ENCODE measurements at regions not wholly inside any gene's neighbourhood (a gene's known extent, or its start where the extent isn't known, plus 50 kb on each side); places are given as distances from the start of the nearest gene placed in this dataset.

DNA sequence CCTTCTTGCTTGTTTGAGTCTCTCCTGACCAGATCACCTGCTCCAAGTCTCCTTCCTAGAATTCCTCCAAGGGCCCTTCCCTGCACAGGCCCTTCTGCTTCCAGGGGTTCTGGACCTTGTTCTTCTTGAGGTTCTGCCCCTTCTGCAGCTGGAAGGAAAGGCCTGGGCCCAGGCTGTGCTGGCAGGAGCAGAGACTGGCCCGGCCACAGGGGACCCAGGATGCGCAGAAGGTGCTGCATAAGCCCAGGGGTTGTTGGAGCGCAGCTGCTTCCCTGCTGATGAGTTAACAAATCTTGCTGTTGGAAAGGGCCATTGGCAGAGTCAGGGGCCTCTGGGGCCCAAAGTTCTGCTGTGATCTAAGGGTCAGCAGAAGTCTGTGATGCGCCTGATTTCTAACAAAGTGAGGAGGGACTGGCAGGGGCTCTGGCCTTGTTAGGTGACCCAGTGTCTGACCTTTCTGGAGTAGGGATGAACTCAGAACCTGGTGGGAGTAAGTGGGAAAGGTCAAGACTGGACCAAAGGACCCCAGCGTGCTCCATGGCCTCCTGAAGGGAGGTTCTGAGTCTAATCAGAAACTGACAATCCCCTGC is 509.8 kb downstream of the PTPRU start:
- no peaks in the 10 kb centered on the region for H3K36me3 ChIP-seq (ENCODE audit: control insufficient read depth, insufficient read depth, low read length)
- no peak overlapping the region for H3K4me3 ChIP-seq (ENCODE audit: insufficient read depth, low read depth, low read length, poor library complexity, severe bottlenecking)
- H3K9me3 ChIP-seq (ENCODE audit: control insufficient read depth, low read length): no peaks in the 10 kb centered on the region
- H3K4me1 ChIP-seq (ENCODE audit: control insufficient read depth, insufficient read depth, low read length, poor library complexity, severe bottlenecking): no peaks in the 10 kb centered on the region
- H3K27me3 ChIP-seq (replicated peaks; ENCODE audit: control insufficient read depth, insufficient read depth, low read length, poor library complexity, severe bottlenecking): no peaks in the 10 kb centered on the region
- H3K27ac ChIP-seq (ENCODE audit: insufficient read depth, low read length, poor library complexity, severe bottlenecking): no peak overlapping the region
- no peak for DNase-seq

- Histone ChIP-seq H3K9me3 (ENCODE audit: control insufficient read depth, low read length) (no peaks in the 10 kb centered on the region), H3K36me3 (ENCODE audit: control insufficient read depth, insufficient read depth, low read length) (no peaks in the 10 kb centered on the region), H3K4me1 (ENCODE audit: control insufficient read depth, insufficient read depth, low read length, poor library complexity, severe bottlenecking) (no peaks in the 10 kb centered on the region), H3K27ac (ENCODE audit: insufficient read depth, low read length, poor library complexity, severe bottlenecking) (no peak overlapping the region), H3K4me3 (ENCODE audit: insufficient read depth, low read depth, low read length, poor library complexity, severe bottlenecking) (no peak overlapping the region), H3K27me3 (replicated peaks; ENCODE audit: control insufficient read depth, insufficient read depth, low read length, poor library complexity, severe bottlenecking) (peaks cover under 1% of the 10 kb centered on the region)
- no peak for DNase-seq
Measured at GRCh38 chr1:29744684-29745490, 508.6 kb downstream of the PTPRU start.

DNA sequence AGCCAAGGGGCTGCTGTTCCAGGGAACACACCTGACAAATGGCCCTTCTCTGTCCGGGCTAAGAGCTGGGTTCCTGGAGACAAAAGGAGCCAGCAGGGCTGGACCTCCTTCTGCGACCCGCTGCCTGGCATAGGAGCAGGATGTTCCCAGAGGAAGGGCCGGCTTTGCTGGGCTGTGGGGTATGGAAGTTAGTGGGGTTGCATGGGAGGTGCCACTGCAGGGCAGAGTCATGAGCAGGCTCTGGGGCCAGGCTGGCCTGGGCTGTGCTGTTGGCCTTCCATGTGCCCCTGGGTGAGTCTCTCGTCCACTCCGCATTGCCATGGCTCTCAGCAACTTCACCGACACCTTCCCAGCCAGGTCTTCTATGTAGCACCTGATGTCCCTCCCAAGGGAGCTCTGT is 507.6 kb downstream of the PTPRU start:
- no peaks in the 10 kb centered on the region for H3K9me3 ChIP-seq (ENCODE audit: control insufficient read depth, low read length)
- H3K4me1 ChIP-seq (ENCODE audit: control insufficient read depth, insufficient read depth, low read length, poor library complexity, severe bottlenecking): no peaks in the 10 kb centered on the region
- no peak for DNase-seq
- no peak overlapping the region for H3K27ac ChIP-seq (ENCODE audit: insufficient read depth, low read length, poor library complexity, severe bottlenecking)
- no peak overlapping the region for H3K4me3 ChIP-seq (ENCODE audit: insufficient read depth, low read depth, low read length, poor library complexity, severe bottlenecking)
- H3K27me3 ChIP-seq (replicated peaks; ENCODE audit: control insufficient read depth, insufficient read depth, low read length, poor library complexity, severe bottlenecking): peaks cover 2% of the 10 kb centered on the region
- H3K36me3 ChIP-seq (ENCODE audit: control insufficient read depth, insufficient read depth, low read length): no peaks in the 10 kb centered on the region

GRCh38 chr1:29743264-29743663 is 506.9 kb downstream of the PTPRU start:
- Histone ChIP-seq H3K27me3 (replicated peaks; ENCODE audit: control insufficient read depth, insufficient read depth, low read length, poor library complexity, severe bottlenecking) (peaks cover 2% of the 10 kb centered on the region), H3K36me3 (ENCODE audit: control insufficient read depth, insufficient read depth, low read length) (no peaks in the 10 kb centered on the region), H3K4me3 (ENCODE audit: insufficient read depth, low read depth, low read length, poor library complexity, severe bottlenecking) (no peak overlapping the region), H3K4me1 (ENCODE audit: control insufficient read depth, insufficient read depth, low read length, poor library complexity, severe bottlenecking) (no peaks in the 10 kb centered on the region), H3K27ac (ENCODE audit: insufficient read depth, low read length, poor library complexity, severe bottlenecking) (no peak overlapping the region), H3K9me3 (ENCODE audit: control insufficient read depth, low read length) (no peaks in the 10 kb centered on the region)
- no peak for DNase-seq

DNA sequence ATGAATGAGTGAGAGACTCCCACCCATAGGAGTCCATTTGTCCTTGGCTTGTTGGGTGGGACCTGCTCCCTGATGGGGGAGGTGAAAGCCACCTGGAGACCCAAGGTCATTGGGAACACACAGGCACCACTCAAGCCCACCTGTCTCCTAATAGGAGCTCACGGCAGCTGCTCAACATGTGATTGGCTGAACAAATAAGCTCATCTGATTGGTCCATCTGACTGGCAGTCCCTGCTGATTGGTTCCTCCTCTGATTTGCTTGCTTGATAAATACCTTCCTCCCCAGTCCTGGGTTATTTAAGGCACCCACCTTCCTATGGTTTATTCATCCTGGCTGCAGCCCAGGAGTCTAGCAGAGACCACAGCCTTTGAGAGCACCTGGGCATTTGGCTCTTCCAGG is 502.9 kb downstream of the PTPRU start:
- DNase-seq: no peak
- Histone ChIP-seq H3K4me3 (ENCODE audit: insufficient read depth, low read depth, low read length, poor library complexity, severe bottlenecking) (no peak overlapping the region), H3K4me1 (ENCODE audit: control insufficient read depth, insufficient read depth, low read length, poor library complexity, severe bottlenecking) (no peaks in the 10 kb centered on the region), H3K36me3 (ENCODE audit: control insufficient read depth, insufficient read depth, low read length) (no peaks in the 10 kb centered on the region), H3K27ac (ENCODE audit: insufficient read depth, low read length, poor library complexity, severe bottlenecking) (no peak overlapping the region), H3K27me3 (replicated peaks; ENCODE audit: control insufficient read depth, insufficient read depth, low read length, poor library complexity, severe bottlenecking) (peaks cover 10% of the 10 kb centered on the region), H3K9me3 (ENCODE audit: control insufficient read depth, low read length) (no peaks in the 10 kb centered on the region)

DNA sequence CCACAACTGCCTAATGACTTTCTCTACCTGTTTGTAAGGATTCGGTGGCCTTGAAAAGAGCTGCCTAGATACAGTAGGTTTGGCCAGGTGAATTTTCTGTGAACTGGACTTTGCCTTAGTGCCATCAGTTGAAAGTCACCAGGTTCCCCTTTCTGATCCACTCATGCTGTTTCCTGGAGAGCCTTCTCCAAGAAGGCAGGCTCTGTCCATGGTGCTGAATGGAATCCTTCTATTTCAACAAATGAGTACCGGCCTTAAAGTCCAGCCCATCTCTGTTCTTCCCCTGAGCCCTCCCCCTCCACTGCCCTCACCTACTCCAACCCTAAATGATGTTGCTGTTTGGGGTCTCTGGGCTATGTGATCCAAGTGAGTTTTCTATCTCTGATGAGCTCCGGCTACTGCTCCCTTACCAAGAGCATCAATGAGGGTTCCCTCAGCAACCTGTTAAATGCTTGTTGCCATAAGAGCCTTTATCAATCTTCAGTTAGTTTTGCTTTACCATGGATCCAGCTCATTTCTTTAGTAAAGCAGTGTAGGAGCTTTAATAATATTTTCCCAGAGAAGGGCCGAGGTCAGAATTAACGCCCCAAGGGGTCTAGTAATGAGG is 500.4 kb downstream of the PTPRU start:
- no peaks in the 10 kb centered on the region for H3K4me1 ChIP-seq (ENCODE audit: control insufficient read depth, insufficient read depth, low read length, poor library complexity, severe bottlenecking)
- no peaks in the 10 kb centered on the region for H3K9me3 ChIP-seq (ENCODE audit: control insufficient read depth, low read length)
- no peak overlapping the region for H3K27ac ChIP-seq (ENCODE audit: insufficient read depth, low read length, poor library complexity, severe bottlenecking)
- peaks cover 10% of the 10 kb centered on the region for H3K27me3 ChIP-seq (replicated peaks; ENCODE audit: control insufficient read depth, insufficient read depth, low read length, poor library complexity, severe bottlenecking)
- no peak overlapping the region for H3K4me3 ChIP-seq (ENCODE audit: insufficient read depth, low read depth, low read length, poor library complexity, severe bottlenecking)
- H3K36me3 ChIP-seq (ENCODE audit: control insufficient read depth, insufficient read depth, low read length): no peaks in the 10 kb centered on the region
- DNase-seq: no peak

DNA sequence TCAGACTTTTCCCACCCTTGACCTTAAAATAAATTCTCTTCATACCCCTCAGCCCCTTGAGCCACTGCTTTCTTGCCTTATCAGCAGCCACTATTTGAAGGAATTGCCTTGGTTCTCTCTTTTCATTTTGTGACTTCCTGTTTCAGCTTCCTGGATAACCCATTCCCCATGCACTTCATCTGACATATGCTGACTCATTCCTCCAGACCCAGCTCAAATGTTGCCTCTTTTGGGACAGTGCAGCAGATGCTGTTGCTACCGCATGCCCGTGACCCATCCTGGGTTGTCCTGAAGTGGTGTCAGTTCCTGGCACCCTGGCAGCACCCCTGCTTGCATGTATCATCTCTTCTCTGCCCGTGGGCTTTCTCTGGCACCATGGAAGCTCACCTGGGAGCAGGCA is 496.1 kb downstream of the PTPRU start:
- Histone ChIP-seq H3K9me3 (ENCODE audit: control insufficient read depth, low read length) (no peaks in the 10 kb centered on the region), H3K27me3 (replicated peaks; ENCODE audit: control insufficient read depth, insufficient read depth, low read length, poor library complexity, severe bottlenecking) (peaks cover 5% of the 10 kb centered on the region), H3K4me3 (ENCODE audit: insufficient read depth, low read depth, low read length, poor library complexity, severe bottlenecking) (no peak overlapping the region), H3K36me3 (ENCODE audit: control insufficient read depth, insufficient read depth, low read length) (no peaks in the 10 kb centered on the region), H3K4me1 (ENCODE audit: control insufficient read depth, insufficient read depth, low read length, poor library complexity, severe bottlenecking) (no peaks in the 10 kb centered on the region), H3K27ac (ENCODE audit: insufficient read depth, low read length, poor library complexity, severe bottlenecking) (no peak overlapping the region)
- no peak for DNase-seq

DNA sequence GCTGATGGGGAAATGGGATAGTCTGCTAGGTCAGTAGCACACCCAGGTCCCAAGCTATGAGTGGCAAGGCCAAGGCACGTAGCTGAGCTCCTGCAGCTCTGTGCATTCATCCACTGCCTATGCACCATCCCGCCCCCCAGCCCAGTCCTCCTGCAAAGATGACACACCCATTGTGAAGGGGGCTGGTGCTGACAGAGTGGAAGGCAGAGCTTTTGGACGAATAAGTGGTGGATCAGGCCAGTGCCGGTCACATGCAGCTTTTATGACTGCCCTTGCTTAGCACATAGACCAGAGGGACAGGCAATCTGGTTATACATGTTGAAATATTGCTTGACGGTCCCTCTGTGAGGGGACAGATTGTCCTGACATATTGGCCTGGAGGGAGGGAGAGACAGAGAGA is 494.3 kb downstream of the PTPRU start:
- Histone ChIP-seq H3K4me1 (ENCODE audit: control insufficient read depth, insufficient read depth, low read length, poor library complexity, severe bottlenecking) (no peaks in the 10 kb centered on the region), H3K36me3 (ENCODE audit: control insufficient read depth, insufficient read depth, low read length) (no peaks in the 10 kb centered on the region), H3K27me3 (replicated peaks; ENCODE audit: control insufficient read depth, insufficient read depth, low read length, poor library complexity, severe bottlenecking) (no peaks in the 10 kb centered on the region), H3K9me3 (ENCODE audit: control insufficient read depth, low read length) (no peaks in the 10 kb centered on the region), H3K4me3 (ENCODE audit: insufficient read depth, low read depth, low read length, poor library complexity, severe bottlenecking) (no peak overlapping the region), H3K27ac (ENCODE audit: insufficient read depth, low read length, poor library complexity, severe bottlenecking) (no peak overlapping the region)
- DNase-seq: no peak

- Histone ChIP-seq H3K27me3 (replicated peaks; ENCODE audit: control insufficient read depth, insufficient read depth, low read length, poor library complexity, severe bottlenecking) (no peaks in the 10 kb centered on the region), H3K27ac (ENCODE audit: insufficient read depth, low read length, poor library complexity, severe bottlenecking) (no peak overlapping the region), H3K4me1 (ENCODE audit: control insufficient read depth, insufficient read depth, low read length, poor library complexity, severe bottlenecking) (no peaks in the 10 kb centered on the region), H3K4me3 (ENCODE audit: insufficient read depth, low read depth, low read length, poor library complexity, severe bottlenecking) (no peak overlapping the region), H3K9me3 (ENCODE audit: control insufficient read depth, low read length) (no peaks in the 10 kb centered on the region), H3K36me3 (ENCODE audit: control insufficient read depth, insufficient read depth, low read length) (no peaks in the 10 kb centered on the region)
- no peak for DNase-seq
Measured at GRCh38 chr1:29729281-29729680, 493.0 kb downstream of the PTPRU start.

DNA sequence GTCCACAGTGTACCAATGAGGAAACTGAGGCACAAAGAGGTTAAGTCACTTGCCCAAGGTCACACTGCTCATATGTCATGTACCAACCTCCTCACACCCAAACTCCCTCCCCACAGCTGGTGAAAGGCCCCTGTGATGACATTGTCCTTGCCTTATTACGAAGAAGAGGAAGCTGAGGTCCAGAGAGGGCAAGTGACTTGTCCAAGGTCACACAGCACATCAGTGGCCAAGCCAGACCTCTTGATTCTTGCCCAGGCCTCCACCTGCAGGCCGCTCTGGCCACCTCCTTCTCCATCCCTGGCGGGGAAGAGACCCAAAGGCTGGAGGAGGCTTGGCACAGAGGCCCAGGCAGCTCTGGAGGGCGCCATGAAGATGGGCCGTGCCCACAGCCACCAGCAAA is 492.4 kb downstream of the PTPRU start:
- Histone ChIP-seq H3K4me1 (ENCODE audit: control insufficient read depth, insufficient read depth, low read length, poor library complexity, severe bottlenecking) (no peaks in the 10 kb centered on the region), H3K9me3 (ENCODE audit: control insufficient read depth, low read length) (no peaks in the 10 kb centered on the region), H3K4me3 (ENCODE audit: insufficient read depth, low read depth, low read length, poor library complexity, severe bottlenecking) (no peak overlapping the region), H3K27ac (ENCODE audit: insufficient read depth, low read length, poor library complexity, severe bottlenecking) (no peak overlapping the region), H3K36me3 (ENCODE audit: control insufficient read depth, insufficient read depth, low read length) (no peaks in the 10 kb centered on the region), H3K27me3 (replicated peaks; ENCODE audit: control insufficient read depth, insufficient read depth, low read length, poor library complexity, severe bottlenecking) (no peaks in the 10 kb centered on the region)
- DNase-seq: no peak
